B cell (primary cell): ENCODE measurements at regions not wholly inside any gene's neighbourhood (a gene's known extent, or its start where the extent isn't known, plus 50 kb on each side); places are given as distances from the start of the nearest gene placed in this dataset.

ENCODE experiments used
- ATAC-seq: fragments of 200-7000 bp; cut with Tn5 transposase; one replicate; pipeline ENCODE4 v1.10.0; 2021; ENCODE audit warnings: low read depth, mild to moderate bottlenecking, moderate number of reproducible peaks, moderate library complexity
- CTCF ChIA-PET: fragments of 350-600 bp; sonication (Branson Sonifier 250); formaldehyde crosslinking; loops from one replicate; lab custom pipeline; 2021; ENCODE audit warnings: antibody characterized with exemption, inconsistent platforms; lab: Charles Lee
- POLR2A ChIA-PET: fragments of 350-600 bp; sonication (Branson Sonifier 250); formaldehyde crosslinking; loops from one replicate; lab custom pipeline; 2021; ENCODE audit warnings: antibody characterized with exemption; lab: Charles Lee
- DNase-seq: peaks from one replicate; pipeline ENCODE4 v3.0.0; 2013
- H2AFZ ChIP-seq: 2 replicates; pipeline ENCODE4 v1.6.1; 2012; ENCODE audit warnings: mild to moderate bottlenecking, low read depth, low read length; ENCODE audit not compliant: insufficient read depth, poor library complexity, severe bottlenecking
- H3K27ac ChIP-seq, 2 donors: 1 replicate in 1 of 2; 2 replicates in 1 of 2; pipeline ENCODE4 v1.5.1; 2012 to 2013; ENCODE audit warnings: low read length in 2 of 2, mild to moderate bottlenecking in 2 of 2, moderate library complexity in 1 of 2
- H3K27me3 ChIP-seq, 4 experiments: fragments of 200-600 bp in 1 of 4; sonication (generic) in 1 of 4; replicated peaks in 1 of 4; 1 replicate in 2 of 4; 2 replicates in 2 of 4; pipeline versions ENCODE4 v1.6.1 to v1.7.0; 2013 to 2016; ENCODE audit warnings: low read length in 3 of 4, mild to moderate bottlenecking in 2 of 4, mixed read lengths in 1 of 4, moderate library complexity in 1 of 4; ENCODE audit not compliant: insufficient read depth in 4 of 4, control insufficient read depth in 3 of 4; ENCODE audit errors: control extremely low read depth in 1 of 4
- H3K36me3 ChIP-seq, 2 experiments: replicated peaks in 1 of 2; 1 replicate in 1 of 2; 2 replicates in 1 of 2; pipeline versions ENCODE4 v1.6.1 to v1.7.1; 2013; ENCODE audit warnings: low read length in 1 of 2; ENCODE audit not compliant: insufficient read depth in 2 of 2, control insufficient read depth in 1 of 2; ENCODE audit errors: control extremely low read depth in 1 of 2, extremely low read depth in 1 of 2
- H3K4me1 ChIP-seq, 2 donors: fragments of 200-600 bp in 1 of 2; sonication (generic) in 1 of 2; 1 replicate in 1 of 2; 2 replicates in 1 of 2; pipeline versions ENCODE4 v1.5.1 to v1.6.1; 2013 to 2017; ENCODE audit warnings: low read length in 2 of 2; ENCODE audit not compliant: control insufficient read depth in 2 of 2, insufficient read depth in 2 of 2
- H3K4me2 ChIP-seq: replicated peaks from 2 replicates; pipeline ENCODE3; 2012; ENCODE audit warnings: mild to moderate bottlenecking, low read depth, low read length; ENCODE audit not compliant: poor library complexity, severe bottlenecking
- H3K4me3 ChIP-seq, 5 experiments: fragments of 200-600 bp in 1 of 5; sonication (generic) in 1 of 5; 1 replicate in 3 of 5; 2 replicates in 2 of 5; pipeline versions ENCODE4 v1.5.1 to v1.7.0; 2011 to 2016; ENCODE audit warnings: low read length in 4 of 5, mild to moderate bottlenecking in 4 of 5, low read depth in 2 of 5, control low read depth in 1 of 5, moderate library complexity in 1 of 5; ENCODE audit not compliant: insufficient read depth in 1 of 5; ENCODE audit errors: control extremely low read depth in 1 of 5, extremely low read depth in 1 of 5
- H3K79me2 ChIP-seq: fragments of 200-600 bp; sonication (generic); one replicate; pipeline ENCODE4 v1.6.0; 2016; ENCODE audit warnings: low read length; ENCODE audit not compliant: control insufficient read depth, insufficient read depth
- H3K9ac ChIP-seq: fragments of 200-600 bp; sonication (generic); 2 replicates; pipeline ENCODE4 v1.6.1; 2017; ENCODE audit warnings: mild to moderate bottlenecking, low read length, moderate library complexity
- H3K9me3 ChIP-seq, 3 donors: one replicate each; pipeline versions ENCODE4 v1.6.1 to v1.7.1; 2013; ENCODE audit warnings: low read length in 2 of 3; ENCODE audit not compliant: control insufficient read depth in 2 of 3, insufficient read depth in 1 of 3; ENCODE audit errors: control extremely low read depth in 1 of 3
- H4K20me1 ChIP-seq: 2 replicates; pipeline ENCODE4 v1.6.0; 2012; ENCODE audit warnings: mild to moderate bottlenecking, low read length; ENCODE audit not compliant: insufficient read depth, control insufficient read depth, poor library complexity, severe bottlenecking
- H3K27ac Mint-ChIP-seq: one replicate; pipeline ENCODE4 v1.8.0; 2021; ENCODE audit warnings: mixed read lengths
- H3K27me3 Mint-ChIP-seq: one replicate; pipeline ENCODE4 v1.8.0; 2021; ENCODE audit warnings: mixed read lengths
- H3K4me1 Mint-ChIP-seq: one replicate; pipeline ENCODE4 v1.8.0; 2021; ENCODE audit warnings: mixed read lengths
- H3K4me3 Mint-ChIP-seq: one replicate; pipeline ENCODE4 v1.8.0; 2021; ENCODE audit warnings: mixed read lengths
- H3K9me3 Mint-ChIP-seq: one replicate; pipeline ENCODE4 v1.8.0; 2022; ENCODE audit warnings: mixed read lengths; ENCODE audit not compliant: insufficient read depth
- CTCF ChIP-seq: fragments of 200-600 bp; IDR thresholded peaks from one replicate; pipeline ENCODE4 v1.8.0; 2022; ENCODE audit warnings: antibody characterized with exemption, mild to moderate bottlenecking
- EZH2 ChIP-seq: IDR thresholded peaks from 2 replicates; pipeline ENCODE4 v1.6.1; 2012; ENCODE audit warnings: borderline replicate concordance, low read depth, mild to moderate bottlenecking, moderate library complexity, low read length; ENCODE audit not compliant: insufficient read depth, poor library complexity, severe bottlenecking
- WGBS: methylation state at CpG from one replicate; pipeline ENCODE4 v1.1.5; 2013; ENCODE audit warnings: missing lambda C conversion rate; ENCODE audit not compliant: insufficient coverage; 5-methylcytosine and 5-hydroxymethylcytosine counted together
- intact Hi-C: fragments of 100-400 bp; cut with micrococcal nuclease; formaldehyde crosslinking; loops from one replicate; pipeline ENCODE4 v1.10.0; 2022

- H3K4me1 Mint-ChIP-seq = no peaks in the 10 kb centered on the region
- POLR2A ChIA-PET = no interaction called here
These were observed 162.8 kb downstream of the CYP26A1 start for GRCh38 chr10:93236393-93237040.

More at GRCh38 chr10:93236393-93237040, 162.8 kb downstream of the CYP26A1 start:
- CTCF ChIA-PET = interaction anchor here (0.9 kb wide), 1 partner anchor 10 kb away, joined by 3 read pairs; no protein-coding TSS in a partner anchor
- Histone ChIP-seq H3K4me1 (no peaks in the 10 kb centered on the region), H2AFZ (no peak overlapping the region), H3K36me3 (no peaks in the 10 kb centered on the region), H3K27ac (no peak overlapping the region), H3K27me3 (peaks cover 0 to 4% (median 0%) of the 10 kb centered on the region in 4 experiments), H3K4me2 (no peak overlapping the region), H3K9me3 (no peaks in the 10 kb centered on the region), H3K9ac (no peak overlapping the region), H3K4me3 (no peak overlapping the region), H4K20me1 (no peaks in the 10 kb centered on the region), H3K79me2 (no peaks in the 10 kb centered on the region)
- WGBS = 71% methylated on average over 2 of the region's 4 CpGs
- H3K27ac Mint-ChIP-seq = no peak overlapping the region
- TF ChIP-seq EZH2 = no peak
- no peak for TF ChIP-seq CTCF
- H3K27me3 Mint-ChIP-seq = peaks cover 18% of the 10 kb centered on the region
- intact Hi-C loops = no loop called here
- no peak for DNase-seq
- no peak overlapping the region for H3K4me3 Mint-ChIP-seq
- no peaks in the 10 kb centered on the region for H3K9me3 Mint-ChIP-seq
- no peak for ATAC-seq
